ENCODE measurements at regions not wholly inside any gene's neighbourhood (a gene's known extent, or its start where the extent isn't known, plus 50 kb on each side); places are given as distances from the start of the nearest gene placed in this dataset.

- Histone ChIP-seq H3K27me3 (ENCODE audit: insufficient read depth, low read length) (no peaks in the 10 kb centered on the region), H3K36me3 (ENCODE audit: insufficient read depth, low read length) (no peaks in the 10 kb centered on the region), H3K27ac (ENCODE audit: low read depth, low read length, poor library complexity, severe bottlenecking) (no peak overlapping the region)
These were observed 230.8 kb downstream of the NUAK1 start for GRCh38 chr12:105907982-105908381.

GRCh38 chr12:105910030-105910429, 228.7 kb downstream of the NUAK1 start:
- no peaks in the 10 kb centered on the region for H3F3A ChIP-seq (ENCODE audit: insufficient read depth, low read length)
- H3K27ac ChIP-seq (ENCODE audit: low read depth, low read length, poor library complexity, severe bottlenecking): no peak overlapping the region
- no peak overlapping the region for H3K9ac ChIP-seq (ENCODE audit: low read length)
- H3K9me2 ChIP-seq (ENCODE audit: low read depth, low read length): no peaks in the 10 kb centered on the region
- TF ChIP-seq, protein P1, sequence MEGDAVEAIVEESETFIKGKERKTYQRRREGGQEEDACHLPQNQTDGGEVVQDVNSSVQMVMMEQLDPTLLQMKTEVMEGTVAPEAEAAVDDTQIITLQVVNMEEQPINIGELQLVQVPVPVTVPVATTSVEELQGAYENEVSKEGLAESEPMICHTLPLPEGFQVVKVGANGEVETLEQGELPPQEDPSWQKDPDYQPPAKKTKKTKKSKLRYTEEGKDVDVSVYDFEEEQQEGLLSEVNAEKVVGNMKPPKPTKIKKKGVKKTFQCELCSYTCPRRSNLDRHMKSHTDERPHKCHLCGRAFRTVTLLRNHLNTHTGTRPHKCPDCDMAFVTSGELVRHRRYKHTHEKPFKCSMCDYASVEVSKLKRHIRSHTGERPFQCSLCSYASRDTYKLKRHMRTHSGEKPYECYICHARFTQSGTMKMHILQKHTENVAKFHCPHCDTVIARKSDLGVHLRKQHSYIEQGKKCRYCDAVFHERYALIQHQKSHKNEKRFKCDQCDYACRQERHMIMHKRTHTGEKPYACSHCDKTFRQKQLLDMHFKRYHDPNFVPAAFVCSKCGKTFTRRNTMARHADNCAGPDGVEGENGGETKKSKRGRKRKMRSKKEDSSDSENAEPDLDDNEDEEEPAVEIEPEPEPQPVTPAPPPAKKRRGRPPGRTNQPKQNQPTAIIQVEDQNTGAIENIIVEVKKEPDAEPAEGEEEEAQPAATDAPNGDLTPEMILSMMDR (IDR thresholded peaks at IDR 0.05; ENCODE audit: low read length): no peak
- TF ChIP-seq EZH2 (IDR thresholded peaks at IDR 0.05; ENCODE audit: borderline replicate concordance, low read length): no peak
- H3K79me2 ChIP-seq (ENCODE audit: insufficient read depth, low read length): no peaks in the 10 kb centered on the region
- no peaks in the 10 kb centered on the region for H3K4me1 ChIP-seq (ENCODE audit: insufficient read depth, low read length, severe bottlenecking)
- H3K27me3 ChIP-seq (ENCODE audit: insufficient read depth, low read length): no peaks in the 10 kb centered on the region
- no peaks in the 10 kb centered on the region for H4K20me1 ChIP-seq (ENCODE audit: insufficient read depth, low read length)
- no peak overlapping the region for H3K4me2 ChIP-seq (ENCODE audit: low read length)
- no peaks in the 10 kb centered on the region for H3K36me3 ChIP-seq (ENCODE audit: insufficient read depth, low read length)
- H2AFZ ChIP-seq (ENCODE audit: low read length): no peak overlapping the region
- no peaks in the 10 kb centered on the region for H3K9me3 ChIP-seq (ENCODE audit: low read length)
- no peak overlapping the region for H3K4me3 ChIP-seq (ENCODE audit: low read depth, low read length, poor library complexity, severe bottlenecking)

More at GRCh38 chr12:105907982-105908381, 230.8 kb downstream of the NUAK1 start:
- no peaks in the 10 kb centered on the region for H3K9me2 ChIP-seq (ENCODE audit: low read depth, low read length)
- no peak overlapping the region for H3K4me3 ChIP-seq (ENCODE audit: low read depth, low read length, poor library complexity, severe bottlenecking)
- no peaks in the 10 kb centered on the region for H3K9me3 ChIP-seq (ENCODE audit: low read length)
- no peak overlapping the region for H2AFZ ChIP-seq (ENCODE audit: low read length)
- no peaks in the 10 kb centered on the region for H3F3A ChIP-seq (ENCODE audit: insufficient read depth, low read length)
- H3K9ac ChIP-seq (ENCODE audit: low read length): no peak overlapping the region
- H4K20me1 ChIP-seq (ENCODE audit: insufficient read depth, low read length): no peaks in the 10 kb centered on the region
- no peak overlapping the region for H3K4me2 ChIP-seq (ENCODE audit: low read length)
- no peak for TF ChIP-seq EZH2 (IDR thresholded peaks at IDR 0.05; ENCODE audit: borderline replicate concordance, low read length)
- TF ChIP-seq, protein P1 (IDR thresholded peaks at IDR 0.05; ENCODE audit: low read length): no peak
- H3K4me1 ChIP-seq (ENCODE audit: insufficient read depth, low read length, severe bottlenecking): no peaks in the 10 kb centered on the region
- H3K79me2 ChIP-seq (ENCODE audit: insufficient read depth, low read length): no peaks in the 10 kb centered on the region

DNA sequence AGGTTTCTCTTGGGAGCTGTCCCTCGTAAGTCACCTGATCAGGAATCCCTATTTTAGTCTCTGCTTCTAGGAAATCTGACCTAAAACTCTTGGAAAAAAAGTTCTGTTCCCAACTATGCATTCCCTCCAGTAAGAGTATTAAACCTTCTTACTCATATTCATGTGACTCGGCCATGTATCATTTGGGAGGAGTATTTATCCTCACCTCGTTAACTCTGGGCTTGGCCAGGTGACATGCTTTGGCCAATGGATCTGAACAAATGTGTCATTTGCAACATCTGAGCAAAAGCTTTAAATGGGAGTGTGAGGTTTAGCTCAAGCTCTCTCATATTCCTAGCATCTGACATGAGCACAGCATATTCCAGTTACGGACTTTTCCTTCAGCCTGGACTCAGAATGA, 226.8 kb downstream of the NUAK1 start:
- Histone ChIP-seq H3K9ac (ENCODE audit: low read length) (no peak overlapping the region), H3K36me3 (ENCODE audit: insufficient read depth, low read length) (no peaks in the 10 kb centered on the region), H3K9me3 (ENCODE audit: low read length) (no peaks in the 10 kb centered on the region), H3K4me2 (ENCODE audit: low read length) (no peak overlapping the region), H3K79me2 (ENCODE audit: insufficient read depth, low read length) (no peaks in the 10 kb centered on the region), H3K27me3 (ENCODE audit: insufficient read depth, low read length) (no peaks in the 10 kb centered on the region), H3K4me3 (ENCODE audit: low read depth, low read length, poor library complexity, severe bottlenecking) (no peak overlapping the region), H3K4me1 (ENCODE audit: insufficient read depth, low read length, severe bottlenecking) (no peaks in the 10 kb centered on the region), H3F3A (ENCODE audit: insufficient read depth, low read length) (no peaks in the 10 kb centered on the region), H3K9me2 (ENCODE audit: low read depth, low read length) (no peaks in the 10 kb centered on the region), H2AFZ (ENCODE audit: low read length) (no peak overlapping the region), H4K20me1 (ENCODE audit: insufficient read depth, low read length) (no peaks in the 10 kb centered on the region), H3K27ac (ENCODE audit: low read depth, low read length, poor library complexity, severe bottlenecking) (no peak overlapping the region)
- TF ChIP-seq, protein P1 (IDR thresholded peaks at IDR 0.05; ENCODE audit: low read length): no peak
- no peak for TF ChIP-seq EZH2 (IDR thresholded peaks at IDR 0.05; ENCODE audit: borderline replicate concordance, low read length)

All from OCI-LY1 (cell line).